SK-N-MC (cell line): ENCODE measurements at regions not wholly inside any gene's neighbourhood (a gene's known extent, or its start where the extent isn't known, plus 50 kb on each side); places are given as distances from the start of the nearest gene placed in this dataset.

Experiments used
- DNase-seq: peaks from one replicate; pipeline ENCODE4 v3.0.0-alpha.2; 2011; ENCODE audit warnings: low read depth, low spot score
- H3K27ac ChIP-seq: fragments of 200-600 bp; sonication (generic); 2 replicates; pipeline ENCODE4 v1.5.1; 2016; ENCODE audit warnings: mixed run types
- H3K36me3 ChIP-seq: fragments of 200-600 bp; sonication (generic); 2 replicates; pipeline ENCODE4 v1.6.1; 2017; ENCODE audit warnings: antibody characterized with exemption, low read length, mixed read lengths; ENCODE audit not compliant: insufficient read depth
- H3K4me3 ChIP-seq: fragments of 200-600 bp; sonication (generic); 2 replicates; pipeline ENCODE4 v1.5.1; 2016
- H3K9ac ChIP-seq: fragments of 200-600 bp; sonication (generic); 2 replicates; pipeline ENCODE4 v1.8.0; 2017; ENCODE audit warnings: mixed run types, mixed read lengths; ENCODE audit not compliant: insufficient read length
- H3K9me3 ChIP-seq: fragments of 200-600 bp; sonication (generic); 2 replicates; pipeline ENCODE4 v1.6.1; 2017; ENCODE audit warnings: low read depth, mild to moderate bottlenecking, antibody characterized with exemption, low read length, moderate library complexity, mixed read lengths
- EZH2 ChIP-seq: fragments of 200-600 bp; sonication (generic); IDR thresholded peaks from one replicate; pipeline ENCODE4 v1.6.1; 2017; ENCODE audit warnings: antibody characterized with exemption
- FOXP2 ChIP-seq: optimal IDR thresholded peaks from 2 replicates; pipeline ENCODE3; 2011; ENCODE audit warnings: mild to moderate bottlenecking, moderate library complexity; ENCODE audit not compliant: insufficient read depth; ENCODE audit errors: extremely low read length, control extremely low read depth
- POLR2AphosphoS5 ChIP-seq: IDR thresholded peaks from 2 replicates; pipeline ENCODE4 v1.6.1; 2012; ENCODE audit warnings: mild to moderate bottlenecking, low read depth, low read length, borderline replicate concordance

DNA sequence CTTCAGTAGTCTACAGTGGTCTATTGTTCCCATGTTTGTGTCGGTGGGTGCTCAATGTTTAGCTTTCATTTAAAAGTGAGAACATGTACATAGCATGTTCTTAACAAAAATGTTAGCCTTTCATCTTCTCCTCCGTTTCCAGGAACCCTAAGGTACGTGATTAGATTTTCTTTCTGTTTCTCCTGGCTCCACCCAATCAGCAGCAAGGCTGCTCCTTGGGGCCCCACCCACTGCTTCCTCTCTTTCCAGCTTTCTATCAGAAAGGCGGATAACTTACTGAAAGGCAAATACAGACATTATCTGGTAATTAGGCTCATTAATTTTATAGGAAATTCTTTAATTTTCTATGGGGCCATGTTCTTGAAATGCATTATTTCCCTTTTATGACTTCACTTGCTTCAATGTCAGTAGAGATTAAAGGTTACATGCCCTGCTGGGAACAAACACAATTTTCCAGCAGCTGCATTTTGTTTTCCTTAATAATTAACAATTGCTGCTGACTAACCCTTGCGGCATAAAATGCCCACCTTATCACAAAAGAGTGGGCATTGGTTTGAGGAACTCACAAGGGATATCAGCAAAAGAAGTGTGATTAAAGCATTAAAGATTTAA, 324.9 kb upstream of the SNX7 start:
- Histone ChIP-seq H3K9me3 (no peaks in the 10 kb centered on the region), H3K4me3 (no peak overlapping the region), H3K36me3 (no peaks in the 10 kb centered on the region), H3K27ac (no peak overlapping the region), H3K9ac (no peak overlapping the region)
- DNase-seq: no peak
- TF ChIP-seq EZH2 (no peak), POLR2AphosphoS5 (no peak), FOXP2 (no peak)

GRCh38 chr1:98333936-98334335, 327.6 kb upstream of the SNX7 start:
- TF ChIP-seq POLR2AphosphoS5 (no peak), FOXP2 (no peak), EZH2 (no peak)
- Histone ChIP-seq H3K4me3 (no peak overlapping the region), H3K36me3 (no peaks in the 10 kb centered on the region), H3K9me3 (no peaks in the 10 kb centered on the region), H3K27ac (no peak overlapping the region), H3K9ac (no peak overlapping the region)
- DNase-seq: no peak

GRCh38 chr1:98333406-98333805, 328.1 kb upstream of the SNX7 start:
- Histone ChIP-seq H3K4me3 (no peak overlapping the region), H3K27ac (no peak overlapping the region), H3K36me3 (no peaks in the 10 kb centered on the region), H3K9ac (no peak overlapping the region), H3K9me3 (no peaks in the 10 kb centered on the region)
- no peak for DNase-seq
- TF ChIP-seq FOXP2: no peak
- no peak for TF ChIP-seq EZH2
- TF ChIP-seq POLR2AphosphoS5: no peak

DNA sequence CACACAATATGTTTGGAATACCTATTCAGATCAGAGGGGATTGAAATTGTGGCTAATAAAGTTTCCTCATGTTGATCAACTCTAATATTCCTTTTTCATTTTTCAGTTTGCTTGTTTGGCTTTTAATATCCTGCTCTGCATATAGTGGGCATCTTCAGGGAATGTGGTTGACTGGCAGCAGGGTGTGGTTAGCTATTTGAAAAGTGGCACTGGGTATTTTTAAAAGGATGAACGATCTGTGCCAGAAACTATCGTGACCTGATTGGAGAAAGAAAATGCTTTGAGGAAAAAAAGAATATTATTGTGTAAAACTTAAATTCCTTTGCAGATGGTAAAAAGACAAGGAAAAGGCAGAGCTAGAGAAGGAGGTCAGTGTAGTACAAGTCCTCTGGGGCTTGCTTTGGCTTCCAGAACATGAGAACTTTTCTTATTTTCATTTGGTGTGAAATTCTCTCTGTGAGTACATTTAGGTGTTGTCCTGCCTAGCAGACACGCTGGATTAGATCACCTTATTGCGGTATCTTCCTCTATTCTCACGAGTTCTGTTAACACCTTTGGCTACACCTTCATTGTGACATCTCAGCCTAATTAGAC, 329.7 kb upstream of the SNX7 start:
- Histone ChIP-seq H3K9me3 (no peaks in the 10 kb centered on the region), H3K27ac (peak overlapping the region; percentile 74), H3K4me3 (peak overlapping the region; percentile 54; the same call in 1 of the 2 replicates), H3K9ac (peak overlapping the region; percentile 54), H3K36me3 (no peaks in the 10 kb centered on the region)
- DNase-seq: no peak
- TF ChIP-seq POLR2AphosphoS5 (no peak), EZH2 (no peak), FOXP2 (no peak)

DNA sequence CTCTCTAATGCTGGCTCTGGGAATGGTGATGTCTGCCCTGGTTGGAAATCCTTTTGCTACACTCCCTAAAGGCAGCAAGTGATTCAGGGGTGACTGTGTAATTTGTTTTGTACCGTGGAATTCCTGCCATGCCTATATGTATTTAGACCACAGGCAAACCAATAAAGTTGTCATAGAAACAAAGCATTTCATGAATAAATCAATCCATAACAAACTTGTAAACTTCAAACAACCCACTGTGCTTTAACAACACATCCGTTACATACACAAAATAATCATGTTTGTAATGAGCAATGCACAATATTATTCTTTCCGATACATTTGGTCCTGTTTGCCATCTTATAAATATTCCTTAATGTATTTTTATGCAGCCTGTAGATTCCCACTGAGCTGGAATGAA, 330.3 kb upstream of the SNX7 start:
- Histone ChIP-seq H3K9me3 (no peaks in the 10 kb centered on the region), H3K27ac (peak overlapping the region; percentile 74), H3K4me3 (peak overlapping the region; percentile 54), H3K36me3 (no peaks in the 10 kb centered on the region), H3K9ac (peak overlapping the region; percentile 54)
- DNase-seq: peak; percentile 70
- peak; percentile 67; the same call in 1 of the 2 replicates for TF ChIP-seq POLR2AphosphoS5
- no peak for TF ChIP-seq EZH2
- TF ChIP-seq FOXP2: no peak

- H3K4me3 ChIP-seq: no peak overlapping the region
- peak overlapping the region; percentile 74; the same call in 1 of the 2 replicates for H3K27ac ChIP-seq
- DNase-seq: no peak
- H3K9me3 ChIP-seq: no peaks in the 10 kb centered on the region
- no peak overlapping the region for H3K9ac ChIP-seq
- H3K36me3 ChIP-seq: no peaks in the 10 kb centered on the region
- TF ChIP-seq POLR2AphosphoS5: no peak
- TF ChIP-seq EZH2: no peak
- no peak for TF ChIP-seq FOXP2
Measured at GRCh38 chr1:98330224-98330623, 331.3 kb upstream of the SNX7 start.

- DNase-seq: no peak
- no peaks in the 10 kb centered on the region for H3K36me3 ChIP-seq
- TF ChIP-seq FOXP2: no peak
- TF ChIP-seq POLR2AphosphoS5: no peak
- TF ChIP-seq EZH2: no peak
- H3K4me3 ChIP-seq: no peak overlapping the region
- H3K27ac ChIP-seq: no peak overlapping the region
- H3K9me3 ChIP-seq: no peaks in the 10 kb centered on the region
- no peak overlapping the region for H3K9ac ChIP-seq
Measured at GRCh38 chr1:98328855-98329254, 332.7 kb upstream of the SNX7 start.

DNA sequence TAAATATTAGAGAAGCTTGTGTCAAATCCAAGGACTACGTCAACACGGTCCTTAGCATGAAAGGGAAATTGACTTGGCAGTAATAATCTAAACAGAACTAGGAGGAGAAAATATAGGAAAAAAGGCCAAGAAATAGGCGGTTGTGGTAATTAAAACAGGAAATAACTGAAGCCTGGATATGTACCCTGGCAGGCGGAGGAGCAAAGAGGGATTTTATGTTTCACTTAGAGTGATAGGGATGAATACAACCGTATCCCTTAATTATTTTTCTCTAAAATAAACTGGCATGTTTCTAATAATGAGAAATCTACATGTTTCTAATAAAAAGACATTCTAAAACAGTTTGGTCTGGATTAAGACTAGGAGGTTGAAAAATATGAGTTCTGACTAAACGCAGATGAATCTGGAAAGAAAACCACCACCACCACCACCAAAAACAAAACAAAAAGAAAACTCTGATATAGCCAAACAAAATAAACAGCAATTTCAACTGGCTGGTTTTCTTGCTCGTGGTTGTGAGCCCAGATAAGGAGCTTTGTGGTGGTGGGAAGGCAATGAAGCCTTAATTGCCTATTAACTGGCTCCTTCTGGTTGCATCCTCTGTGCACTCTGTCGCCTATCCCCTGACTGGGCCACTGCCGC, 334.2 kb upstream of the SNX7 start:
- Histone ChIP-seq H3K9ac (peak overlapping the region; percentile 8), H3K27ac (peak overlapping the region; percentile 76), H3K9me3 (no peaks in the 10 kb centered on the region), H3K4me3 (0 out of 2 replicates have a peak overlapping the region, but pooled peaks have one; percentile 16), H3K36me3 (no peaks in the 10 kb centered on the region)
- TF ChIP-seq POLR2AphosphoS5 (no peak), EZH2 (no peak), FOXP2 (no peak)
- DNase-seq: no peak
